ENCODE measurements at regions not wholly inside any gene's neighbourhood (a gene's known extent, or its start where the extent isn't known, plus 50 kb on each side); places are given as distances from the start of the nearest gene placed in this dataset.

DNA sequence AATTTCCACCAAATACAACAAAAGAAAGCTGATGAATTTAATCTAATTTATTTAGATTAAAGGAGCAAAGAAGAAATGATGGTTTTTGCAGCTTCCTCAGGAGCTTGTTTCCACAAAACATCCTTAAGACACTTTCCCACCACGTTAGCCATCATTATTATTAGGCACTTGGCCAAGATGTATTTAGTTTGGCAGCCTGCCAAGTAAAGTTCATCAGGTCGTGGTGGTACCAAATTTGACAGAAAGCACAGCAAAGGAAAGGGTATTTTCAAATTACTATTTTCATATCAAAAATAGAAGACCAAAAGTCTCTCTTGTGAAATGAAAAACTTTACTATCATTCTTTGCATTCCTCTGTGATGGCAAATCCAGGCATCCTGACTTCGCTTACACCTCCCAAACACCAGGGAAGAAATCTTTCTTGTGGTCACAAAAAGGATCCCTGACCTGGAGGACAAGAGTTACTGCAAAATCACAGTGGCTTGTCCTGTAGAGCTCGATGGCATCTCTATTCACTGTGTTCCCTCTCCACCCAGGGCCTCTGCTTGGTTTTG, 123.1 kb upstream of the INHBA start:
- ATAC-seq (no peak), DNase-seq (no peak)
- peaks cover 7 to 20% of the 10 kb centered on the region in 2 donors for H3K9me3 Mint-ChIP-seq
- H3K27me3 Mint-ChIP-seq: peaks cover 23% of the 10 kb centered on the region
- H3K27ac Mint-ChIP-seq: no peak overlapping the region
- no peak overlapping the region for H3K4me3 Mint-ChIP-seq
- H3K4me1 Mint-ChIP-seq: peaks cover 6% of the 10 kb centered on the region

DNA sequence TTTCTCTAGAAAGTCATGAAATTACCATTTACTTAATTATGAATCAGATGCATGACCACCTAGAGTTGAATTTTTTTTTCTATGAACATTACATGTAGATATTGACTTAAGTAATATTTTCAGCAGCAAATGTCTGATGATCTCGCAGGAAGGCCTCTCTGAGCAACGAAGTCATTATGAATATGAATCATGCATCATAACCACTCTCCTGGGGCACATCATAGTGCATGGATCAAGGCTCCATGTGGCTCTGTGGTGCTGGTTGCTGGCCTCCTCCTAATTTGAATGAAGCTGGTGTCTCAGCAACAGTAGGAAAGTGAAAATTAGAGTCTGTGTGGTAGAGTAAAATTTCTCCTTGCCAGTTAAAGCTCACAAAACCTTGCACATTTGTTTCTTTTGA, 121.4 kb upstream of the INHBA start:
- Mint-ChIP-seq H3K27ac (no peak overlapping the region), H3K4me3 (no peak overlapping the region), H3K4me1 (peaks cover 6% of the 10 kb centered on the region), H3K27me3 (peaks cover 29% of the 10 kb centered on the region), H3K9me3 (peaks cover 0 to 20% of the 10 kb centered on the region in 2 donors)
- DNase-seq (no peak), ATAC-seq (peak; percentile 69)

DNA sequence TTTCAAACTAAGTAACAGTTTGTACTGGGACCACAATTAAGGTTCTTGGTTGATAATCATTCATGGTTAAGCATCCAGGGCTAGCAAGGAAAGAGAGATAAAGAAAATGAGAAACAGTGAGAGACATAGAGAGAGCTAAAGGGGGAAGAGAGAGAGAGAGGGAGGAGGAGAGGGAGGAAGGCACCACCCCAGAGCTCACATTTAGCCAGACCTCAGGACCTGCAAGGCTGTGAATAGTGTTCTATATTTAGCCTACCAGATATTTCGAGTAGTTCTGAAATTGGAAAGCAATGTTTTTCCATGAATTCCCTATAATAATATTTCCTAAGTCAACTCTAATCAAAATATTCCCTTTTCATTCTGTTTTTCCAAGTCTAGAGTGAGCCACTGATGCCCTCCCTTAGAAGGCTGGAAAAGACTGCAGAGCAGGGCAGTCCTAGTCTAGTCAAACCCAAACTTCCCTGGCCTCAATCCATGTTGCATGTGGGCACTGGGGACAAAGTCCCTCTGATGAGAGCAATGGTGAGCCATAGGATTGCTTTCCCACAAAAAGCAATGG, 119.4 kb upstream of the INHBA start:
- Mint-ChIP-seq H3K9me3 (peaks cover 0 to 13% of the 10 kb centered on the region in 2 donors), H3K27me3 (peaks cover 30% of the 10 kb centered on the region), H3K4me1 (peaks cover 8% of the 10 kb centered on the region), H3K4me3 (no peak overlapping the region), H3K27ac (no peak overlapping the region)
- no peak for DNase-seq
- ATAC-seq: no peak

DNA sequence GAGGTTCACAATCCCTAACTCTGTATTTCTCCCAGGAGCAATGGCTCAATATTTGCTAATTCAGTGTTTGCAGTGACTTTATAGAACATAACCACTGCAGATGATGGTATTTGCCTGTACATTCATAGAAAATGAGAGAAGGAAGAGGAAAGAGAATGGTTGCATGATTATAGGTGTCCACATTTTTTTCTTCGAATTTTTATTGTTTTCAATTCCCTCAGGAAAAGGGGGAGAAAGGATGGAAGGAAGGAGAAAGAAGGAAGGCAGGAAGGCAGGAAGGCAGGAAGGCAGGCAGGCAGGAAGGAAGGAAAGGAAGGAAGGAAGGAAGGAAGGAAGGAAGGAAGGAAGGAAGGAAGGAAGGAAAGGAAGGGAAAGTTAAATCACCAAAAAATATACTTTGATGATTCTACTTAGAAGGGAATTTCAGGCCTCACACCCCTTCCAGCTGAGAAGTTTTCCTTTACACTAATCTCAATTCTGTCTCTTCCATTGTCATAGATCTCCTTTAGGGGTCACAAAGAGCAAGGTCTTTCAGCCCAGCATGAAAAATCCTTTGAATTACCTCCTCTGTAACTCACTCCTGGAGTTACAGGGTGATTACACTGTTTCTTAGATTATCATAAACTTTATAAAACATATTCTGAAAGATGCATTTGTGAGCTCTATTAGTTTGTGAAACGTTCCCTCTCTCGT, 118.8 kb upstream of the INHBA start:
- peaks cover 14% of the 10 kb centered on the region for H3K4me1 Mint-ChIP-seq
- H3K27me3 Mint-ChIP-seq: peaks cover 30% of the 10 kb centered on the region
- DNase-seq: no peak
- H3K4me3 Mint-ChIP-seq: no peak overlapping the region
- no peak for ATAC-seq
- no peak overlapping the region for H3K27ac Mint-ChIP-seq
- peaks cover 0 to 13% of the 10 kb centered on the region in 2 donors for H3K9me3 Mint-ChIP-seq

DNA sequence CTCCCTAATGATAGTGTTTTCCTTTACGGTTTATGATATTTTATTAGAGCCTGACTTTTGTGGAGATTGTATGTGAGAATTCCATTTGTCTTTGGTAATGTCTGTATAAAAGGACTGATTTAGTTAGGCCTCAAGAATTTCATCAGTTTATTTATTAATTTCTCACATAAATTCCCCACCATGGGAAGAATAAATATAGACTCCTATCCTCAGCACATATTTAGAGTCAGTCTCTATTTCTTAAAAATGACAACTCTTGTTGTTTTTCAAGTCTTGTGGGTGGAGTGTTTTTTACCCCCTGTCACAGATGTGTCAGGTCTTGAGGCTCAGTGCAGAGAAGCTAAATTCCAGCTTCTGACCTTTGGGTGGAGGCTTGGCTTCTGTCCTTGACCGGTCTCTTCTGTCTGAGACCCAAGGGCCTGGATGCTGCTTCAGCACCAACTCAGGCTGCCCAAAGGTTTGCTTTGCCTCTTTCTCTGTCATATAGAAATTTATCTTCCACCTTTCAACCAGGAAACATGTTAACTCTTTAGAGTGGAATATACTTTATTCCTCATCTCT, 117.3 kb upstream of the INHBA start:
- DNase-seq (no peak), ATAC-seq (no peak)
- Mint-ChIP-seq H3K27ac (no peak overlapping the region), H3K27me3 (peaks cover 34% of the 10 kb centered on the region), H3K9me3 (peaks cover 0 to 13% of the 10 kb centered on the region in 2 donors), H3K4me1 (peaks cover 29% of the 10 kb centered on the region), H3K4me3 (no peak overlapping the region)

DNA sequence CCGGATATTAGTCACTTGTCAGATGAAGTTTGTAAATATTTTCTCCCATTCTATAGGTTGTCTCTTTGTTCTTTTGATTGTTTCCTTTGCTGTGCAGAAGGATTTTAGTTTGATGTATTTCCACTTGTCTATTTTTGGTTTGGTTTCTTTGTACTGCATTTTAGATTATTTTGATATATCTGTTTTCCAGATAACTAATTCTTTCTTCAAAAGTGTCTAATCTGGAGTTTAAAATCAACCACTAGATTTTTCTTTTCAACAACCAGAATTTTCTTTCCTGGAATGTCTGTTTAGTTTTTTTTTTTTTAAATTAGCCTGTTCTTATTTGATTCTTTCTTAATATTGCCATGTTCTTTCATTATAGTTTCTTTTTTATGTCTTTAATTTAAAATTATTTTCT, 116.8 kb upstream of the INHBA start:
- H3K27ac Mint-ChIP-seq: no peak overlapping the region
- H3K9me3 Mint-ChIP-seq: peaks cover 0 to 13% of the 10 kb centered on the region in 2 donors
- peaks cover 40% of the 10 kb centered on the region for H3K27me3 Mint-ChIP-seq
- H3K4me1 Mint-ChIP-seq: peaks cover 34% of the 10 kb centered on the region
- DNase-seq (no peak), ATAC-seq (no peak)
- H3K4me3 Mint-ChIP-seq: no peak overlapping the region

DNA sequence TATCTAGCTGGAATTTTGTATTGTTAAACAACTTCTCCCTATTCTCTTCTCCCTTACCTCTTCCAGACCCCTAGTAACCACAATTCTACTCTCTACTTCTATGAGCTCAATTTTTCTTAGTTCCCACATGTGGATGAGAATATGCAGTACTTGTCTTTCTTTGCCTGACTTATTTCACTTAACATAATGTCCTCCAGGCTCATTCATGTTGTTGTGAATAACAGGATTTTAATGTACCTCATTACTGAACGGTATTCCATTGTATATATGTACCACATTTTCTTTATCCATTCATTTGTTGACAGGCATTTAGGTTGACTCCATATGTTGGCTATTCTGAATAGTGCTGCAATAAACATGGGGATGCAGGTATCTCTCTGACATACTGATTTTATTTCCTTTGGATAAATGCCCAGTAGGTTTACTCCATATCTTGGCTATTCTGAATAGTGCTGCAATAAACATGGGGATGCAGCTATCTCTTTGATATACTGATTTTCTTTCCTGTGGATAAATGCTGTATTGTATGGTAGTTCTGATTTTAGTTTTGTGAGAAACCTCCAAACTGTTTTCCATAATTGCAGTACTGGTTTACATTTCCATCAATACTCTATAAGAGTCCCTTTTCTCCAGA, 116.0 kb upstream of the INHBA start:
- H3K9me3 Mint-ChIP-seq: peaks cover 0 to 13% of the 10 kb centered on the region in 2 donors
- peaks cover 40% of the 10 kb centered on the region for H3K27me3 Mint-ChIP-seq
- no peak for DNase-seq
- peaks cover 37% of the 10 kb centered on the region for H3K4me1 Mint-ChIP-seq
- H3K27ac Mint-ChIP-seq: no peak overlapping the region
- no peak overlapping the region for H3K4me3 Mint-ChIP-seq
- no peak for ATAC-seq

DNA sequence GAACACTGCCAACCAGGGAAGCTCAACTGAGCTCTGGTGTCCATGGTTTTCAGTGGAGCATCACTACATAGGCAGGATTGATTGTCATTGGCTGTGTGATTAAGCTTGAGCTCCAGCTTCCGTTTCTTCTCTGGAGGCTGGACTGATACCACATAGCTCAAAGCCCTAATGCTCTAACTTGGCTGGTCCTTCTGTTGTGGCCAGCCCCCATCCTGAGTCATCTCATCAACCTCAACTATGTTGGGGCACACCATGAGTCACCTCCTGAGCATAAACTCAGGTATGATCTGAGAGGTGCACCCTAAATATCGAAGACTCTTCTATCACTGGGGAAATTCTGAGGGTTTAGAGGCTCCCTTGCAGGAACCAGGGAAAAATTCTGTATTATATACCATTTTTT, 114.5 kb upstream of the INHBA start:
- peaks cover 0 to 8% of the 10 kb centered on the region in 2 donors for H3K9me3 Mint-ChIP-seq
- peak; percentile 42 to 44 for DNase-seq
- peaks cover 32% of the 10 kb centered on the region for H3K4me1 Mint-ChIP-seq
- peaks cover 34% of the 10 kb centered on the region for H3K27me3 Mint-ChIP-seq
- H3K27ac Mint-ChIP-seq: no peak overlapping the region
- ATAC-seq: peak; percentile 95
- H3K4me3 Mint-ChIP-seq: no peak overlapping the region

DNA sequence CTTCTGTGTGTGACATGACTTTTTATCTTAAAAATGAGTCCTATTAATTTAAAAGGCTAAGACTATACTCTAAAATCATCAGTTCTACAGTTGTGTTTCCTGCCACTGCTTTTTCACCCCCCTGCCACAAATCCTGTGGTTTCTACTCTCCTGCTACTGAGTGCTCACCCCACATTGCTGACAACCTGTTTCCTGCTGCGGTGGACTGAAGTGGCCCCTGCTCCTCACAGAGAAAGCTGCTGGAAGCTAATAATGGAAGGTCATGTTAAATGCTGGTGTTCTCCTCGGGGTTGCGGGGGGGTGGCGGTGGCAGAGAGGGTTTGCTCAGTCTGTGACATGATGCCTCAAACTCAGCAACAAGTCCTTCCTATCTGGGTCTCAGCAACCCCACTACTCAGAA, 113.2 kb upstream of the INHBA start:
- DNase-seq (peak in 1 of 2 donors; percentile 15), ATAC-seq (peak; percentile 49)
- H3K27me3 Mint-ChIP-seq: peaks cover 25% of the 10 kb centered on the region
- H3K4me1 Mint-ChIP-seq: peaks cover 32% of the 10 kb centered on the region
- no peak overlapping the region for H3K27ac Mint-ChIP-seq
- peaks cover 0 to 8% of the 10 kb centered on the region in 2 donors for H3K9me3 Mint-ChIP-seq
- peak overlapping the region in 1 of 2 donors; percentile 18 for H3K4me3 Mint-ChIP-seq

DNA sequence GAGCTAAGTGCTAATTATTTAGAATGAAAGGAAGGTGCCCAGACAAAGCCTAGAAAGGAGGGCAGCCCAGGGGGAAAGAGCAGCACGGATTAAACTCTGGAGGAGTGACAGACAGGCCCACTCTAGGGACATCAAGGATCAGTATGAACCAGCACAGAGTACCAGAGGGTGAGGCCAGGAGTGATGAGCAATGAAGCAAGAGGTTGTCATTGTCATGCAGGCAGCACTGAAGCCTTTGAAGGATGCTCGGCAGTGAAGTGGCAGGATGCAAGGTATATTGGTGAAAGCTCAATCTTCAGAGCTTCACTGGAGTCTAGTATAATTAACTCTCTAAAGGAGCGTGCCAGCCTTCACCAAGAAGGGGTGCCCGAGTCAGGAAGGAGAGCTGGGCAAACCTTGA, 112.0 kb upstream of the INHBA start:
- Mint-ChIP-seq H3K4me3 (no peak overlapping the region), H3K27me3 (peaks cover 23% of the 10 kb centered on the region), H3K9me3 (peaks cover 0 to 7% of the 10 kb centered on the region in 2 donors), H3K27ac (peak overlapping the region in 1 of 2 donors; percentile 88), H3K4me1 (peaks cover 32% of the 10 kb centered on the region)
- ATAC-seq: no peak
- DNase-seq: no peak

DNA sequence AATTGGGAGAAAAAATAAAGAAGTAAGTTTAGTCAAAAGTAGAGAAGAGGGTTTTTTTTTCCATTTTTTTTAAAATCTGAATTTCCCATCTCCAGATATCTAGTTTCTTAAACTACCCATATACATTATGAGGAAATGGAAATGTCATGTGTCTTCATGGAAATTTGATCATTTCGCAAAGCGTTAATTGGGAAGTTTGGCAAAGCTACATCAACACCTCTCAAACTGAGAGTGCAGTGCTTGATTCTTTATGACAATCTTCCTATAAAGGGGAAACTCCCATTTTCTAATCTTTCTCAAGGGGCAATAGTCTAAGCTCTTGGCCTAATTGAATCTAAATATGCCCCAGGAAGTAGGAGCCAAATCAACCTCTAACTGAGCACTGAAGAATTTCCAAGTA, 110.4 kb upstream of the INHBA start:
- Mint-ChIP-seq H3K27ac (no peak overlapping the region), H3K27me3 (peaks cover 16% of the 10 kb centered on the region), H3K9me3 (no peaks in the 10 kb centered on the region), H3K4me1 (peaks cover 32% of the 10 kb centered on the region), H3K4me3 (no peak overlapping the region)
- no peak for DNase-seq
- no peak for ATAC-seq

DNA sequence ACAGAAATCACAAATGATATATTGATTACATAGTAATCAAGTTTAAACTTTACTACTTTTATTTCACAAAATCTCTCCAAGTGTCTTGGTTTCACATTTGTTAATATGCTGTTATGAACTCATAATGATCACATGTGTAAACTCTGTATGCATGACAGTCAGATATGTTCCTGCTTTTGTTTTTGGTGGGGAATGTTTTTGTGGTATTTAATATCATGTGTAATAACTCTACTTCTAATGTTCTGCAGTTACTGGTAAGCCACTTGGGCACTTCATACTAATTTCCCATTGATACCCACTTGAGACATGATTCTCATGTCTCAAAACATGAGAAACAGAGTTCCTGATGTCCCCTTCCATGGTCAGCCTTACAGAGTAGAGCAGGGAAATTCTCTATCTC, 109.1 kb upstream of the INHBA start:
- Mint-ChIP-seq H3K4me3 (no peak overlapping the region), H3K27ac (no peak overlapping the region), H3K9me3 (no peaks in the 10 kb centered on the region), H3K4me1 (peaks cover 26% of the 10 kb centered on the region), H3K27me3 (peaks cover 16% of the 10 kb centered on the region)
- DNase-seq (no peak), ATAC-seq (no peak)

DNA sequence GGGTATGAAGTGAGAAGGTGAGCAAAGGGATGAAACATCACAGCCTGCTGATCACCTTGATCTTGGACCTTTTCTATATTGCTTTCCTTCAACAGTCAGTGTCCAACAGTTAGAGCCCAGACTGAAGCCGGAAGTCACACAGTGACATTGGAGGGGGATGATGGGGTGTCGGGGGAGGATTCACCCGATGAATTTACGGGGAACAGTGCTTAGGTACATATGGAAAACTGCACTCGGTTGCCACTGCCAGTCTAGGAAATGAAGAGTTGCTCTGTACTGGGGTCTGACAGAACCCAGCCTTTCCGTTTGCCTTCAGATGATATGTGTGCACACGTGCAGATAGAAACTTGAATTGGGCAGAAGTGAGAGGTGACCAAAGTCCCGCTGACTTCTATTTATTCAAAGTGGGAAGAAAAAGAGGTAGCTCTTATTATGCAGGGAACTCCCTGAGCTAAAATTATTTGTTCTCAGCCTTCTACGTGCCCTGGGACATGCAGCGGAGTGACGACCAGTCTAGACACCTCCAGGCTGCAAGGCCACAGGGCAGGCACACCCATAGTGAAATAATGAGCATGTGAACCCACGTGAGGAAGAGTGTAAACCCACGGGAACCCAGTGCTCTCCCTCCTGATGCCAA, 107.2 kb upstream of the INHBA start:
- DNase-seq (no peak), ATAC-seq (no peak)
- no peak overlapping the region for H3K4me3 Mint-ChIP-seq
- H3K9me3 Mint-ChIP-seq: no peaks in the 10 kb centered on the region
- peak overlapping the region in 1 of 2 donors; percentile 41 for H3K27ac Mint-ChIP-seq
- peaks cover 11% of the 10 kb centered on the region for H3K27me3 Mint-ChIP-seq
- H3K4me1 Mint-ChIP-seq: peaks cover 7% of the 10 kb centered on the region

DNA sequence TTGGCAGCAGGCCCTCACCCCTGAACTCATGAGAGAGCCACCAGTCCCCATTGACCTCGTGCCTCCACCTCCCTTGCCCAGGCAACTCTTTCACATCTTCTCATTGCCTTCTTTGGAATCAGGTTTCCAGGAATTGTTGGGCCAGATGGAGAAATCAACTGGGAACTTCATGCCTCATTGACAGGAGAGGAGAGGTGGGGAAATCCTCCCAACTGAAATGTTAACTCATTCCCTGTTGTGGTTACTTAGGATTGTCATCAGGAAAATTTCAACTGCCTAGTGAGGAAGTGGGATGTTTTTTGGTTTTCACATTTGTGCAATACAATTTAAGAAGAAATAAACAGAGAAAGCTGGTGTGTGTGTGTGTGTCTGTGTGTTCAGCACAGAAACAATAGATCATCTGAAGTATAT, 106.6 kb upstream of the INHBA start:
- Mint-ChIP-seq H3K9me3 (no peaks in the 10 kb centered on the region), H3K4me1 (peaks cover 2% of the 10 kb centered on the region), H3K27ac (no peak overlapping the region), H3K4me3 (no peak overlapping the region), H3K27me3 (peaks cover 6% of the 10 kb centered on the region)
- ATAC-seq (no peak), DNase-seq (no peak)

DNA sequence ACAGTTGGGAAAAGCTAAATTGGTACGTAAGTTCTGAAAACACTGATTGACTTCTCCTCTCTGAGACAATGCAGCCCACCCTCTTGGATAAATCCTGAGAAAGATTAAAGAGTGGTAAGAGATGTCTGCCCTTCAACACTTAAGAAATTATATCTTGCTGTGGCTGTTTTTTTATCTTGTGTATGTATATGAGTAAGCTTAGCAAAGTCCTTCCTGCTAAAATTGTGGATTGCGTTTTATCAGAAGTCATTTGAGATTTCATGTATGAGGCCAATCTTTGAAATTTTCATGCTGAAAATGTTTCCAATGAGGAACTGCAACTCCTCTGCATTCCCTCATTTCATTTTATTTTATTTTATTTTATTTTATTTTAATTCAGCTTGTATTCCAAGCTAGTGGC, 106.2 kb upstream of the INHBA start:
- H3K4me3 Mint-ChIP-seq: no peak overlapping the region
- peaks cover 6% of the 10 kb centered on the region for H3K27me3 Mint-ChIP-seq
- DNase-seq (no peak), ATAC-seq (no peak)
- no peak overlapping the region for H3K27ac Mint-ChIP-seq
- H3K4me1 Mint-ChIP-seq: no peaks in the 10 kb centered on the region
- H3K9me3 Mint-ChIP-seq: no peaks in the 10 kb centered on the region

Measured in stimulated activated naive CD8-positive, alpha-beta T cell treated with anti-CD3 and anti-CD28 coated beads, Interleukin-15, amount 100 ng/mL, for 72 hours (primary cell).